H1 (cell line): ENCODE measurements at regions not wholly inside any gene's neighbourhood (a gene's known extent, or its start where the extent isn't known, plus 50 kb on each side); places are given as distances from the start of the nearest gene placed in this dataset.

Experiments
- CTCF ChIA-PET: fragments of 300-600 bp; sonication (Branson Sonifier 250); formaldehyde crosslinking; loops from one replicate; lab custom pipeline; 2021; ENCODE audit not compliant: partially characterized antibody; lab: Charles Lee
- POLR2A ChIA-PET: fragments of 300-600 bp; sonication (Branson Sonifier 250); formaldehyde crosslinking; loops from one replicate; lab custom pipeline; 2021; ENCODE audit warnings: inconsistent platforms; ENCODE audit not compliant: partially characterized antibody; lab: Charles Lee
- DNase-seq, 2 experiments: peaks; one replicate each; pipeline versions ENCODE4 v3.0.0 to v3.0.0-alpha.2; 2010 to 2022; ENCODE audit warnings: low spot score in 2 of 2, low read depth in 1 of 2, mixed read lengths in 1 of 2
- FAIRE-seq: peaks from 2 replicates; lab custom pipeline; 2011; peaks lifted over from hg19 to GRCh38; lab: Jason Lieb, UNC
- H2AFZ ChIP-seq: 2 replicates; pipeline ENCODE4 v1.8.1; 2012; ENCODE audit warnings: low read length, inconsistent platforms
- H2AK5ac ChIP-seq: 2 replicates; pipeline ENCODE4 v1.6.1; 2013; ENCODE audit warnings: low read depth, low read length
- H2BK120ac ChIP-seq: replicated peaks from 2 replicates; pipeline ENCODE3; 2013; ENCODE audit warnings: low read depth, low read length, inconsistent platforms
- H2BK12ac ChIP-seq: 2 replicates; pipeline ENCODE4 v1.6.1; 2013; ENCODE audit warnings: low read depth, low read length
- H2BK15ac ChIP-seq: 2 replicates; pipeline ENCODE4 v1.6.1; 2013; ENCODE audit warnings: low read length
- H2BK20ac ChIP-seq: 2 replicates; pipeline ENCODE4 v1.6.1; 2013; ENCODE audit warnings: low read length
- H2BK5ac ChIP-seq: 2 replicates; pipeline ENCODE4 v1.6.1; 2013; ENCODE audit warnings: low read depth, low read length
- H3K14ac ChIP-seq: 2 replicates; pipeline ENCODE4 v1.6.1; 2013; ENCODE audit warnings: inconsistent platforms; ENCODE audit not compliant: insufficient read length
- H3K18ac ChIP-seq: 2 replicates; pipeline ENCODE4 v1.6.1; 2013; ENCODE audit warnings: low read length; ENCODE audit errors: extremely low read depth
- H3K23ac ChIP-seq: 2 replicates; pipeline ENCODE4 v1.6.1; 2013; ENCODE audit warnings: inconsistent platforms; ENCODE audit not compliant: insufficient read length
- H3K23me2 ChIP-seq: 2 replicates; pipeline ENCODE4 v1.6.1; 2013; ENCODE audit warnings: low read depth, low read length
- H3K27ac ChIP-seq: 2 replicates; pipeline ENCODE4 v1.6.1; 2011; ENCODE audit warnings: low read depth, low read length, inconsistent platforms
- H3K27me3 ChIP-seq, 4 experiments: replicated peaks in 1 of 4; 1 replicate in 1 of 4; 2 replicates in 3 of 4; pipeline versions ENCODE4 v1.6.1 to v1.8.1; 2011 to 2013; ENCODE audit warnings: low read length in 3 of 4, mild to moderate bottlenecking in 3 of 4, inconsistent platforms in 2 of 4, mixed read lengths in 2 of 4, moderate library complexity in 1 of 4; ENCODE audit not compliant: control insufficient read depth in 3 of 4, insufficient read depth in 3 of 4; ENCODE audit errors: extremely low read depth in 1 of 4
- H3K36me3 ChIP-seq, 4 experiments: 2 replicates each; pipeline versions ENCODE4 v1.6.1 to v1.8.1; 2011 to 2013; ENCODE audit warnings: mild to moderate bottlenecking in 4 of 4, low read length in 3 of 4, moderate library complexity in 2 of 4, control low read depth in 1 of 4, inconsistent platforms in 1 of 4; ENCODE audit not compliant: insufficient read depth in 4 of 4, control insufficient read depth in 2 of 4
- H3K4ac ChIP-seq: replicated peaks from 2 replicates; pipeline ENCODE3; 2013; ENCODE audit warnings: low read length, low read depth, mixed read lengths, inconsistent platforms; ENCODE audit not compliant: insufficient read length
- H3K4me1 ChIP-seq, 4 experiments: replicated peaks in 1 of 4; 1 replicate in 1 of 4; 2 replicates in 3 of 4; pipeline versions ENCODE4 v1.6.1 to v1.8.1; 2011 to 2013; ENCODE audit warnings: low read length in 3 of 4, inconsistent platforms in 2 of 4, mixed read lengths in 1 of 4; ENCODE audit not compliant: insufficient read depth in 4 of 4, control insufficient read depth in 3 of 4
- H3K4me2 ChIP-seq, 2 experiments: 2 replicates each; pipeline versions ENCODE4 v1.6.1 to v1.8.1; 2011 to 2013; ENCODE audit warnings: low read depth in 2 of 2, low read length in 2 of 2, control low read depth in 1 of 2, inconsistent platforms in 1 of 2, mild to moderate bottlenecking in 1 of 2; ENCODE audit not compliant: insufficient read depth in 1 of 2
- H3K4me3 ChIP-seq, 4 experiments: fragments of 200-600, 300-600 bp in 1 of 4; sonication (generic), shearing (Covaris generic), sonication (Bioruptor Twin) in 1 of 4; 2 replicates each; pipeline versions ENCODE4 v1.5.1 to v1.8.1; 2011 to 2016; ENCODE audit warnings: low read length in 4 of 4, low read depth in 3 of 4, control low read depth in 2 of 4, inconsistent platforms in 2 of 4, mild to moderate bottlenecking in 2 of 4, mixed read lengths in 1 of 4, moderate library complexity in 1 of 4; ENCODE audit not compliant: insufficient read depth in 2 of 4; ENCODE audit errors: extremely low read depth in 1 of 4
- H3K56ac ChIP-seq: replicated peaks from 2 replicates; pipeline ENCODE3; 2013; ENCODE audit warnings: low read depth, mild to moderate bottlenecking, mixed read lengths, low read length, inconsistent platforms; ENCODE audit not compliant: insufficient read length
- H3K79me1 ChIP-seq: 2 replicates; pipeline ENCODE4 v1.6.1; 2013; ENCODE audit warnings: low read depth, low read length, control low read depth
- H3K79me2 ChIP-seq, 2 experiments: 2 replicates each; pipeline versions ENCODE4 v1.6.1 to v1.8.1; 2012 to 2013; ENCODE audit warnings: low read length in 2 of 2, mild to moderate bottlenecking in 2 of 2, inconsistent platforms in 1 of 2; ENCODE audit not compliant: insufficient read depth in 2 of 2, control insufficient read depth in 1 of 2
- H3K9ac ChIP-seq, 4 experiments: replicated peaks in 1 of 4; 1 replicate in 1 of 4; 2 replicates in 3 of 4; pipeline versions ENCODE4 v1.6.1 to v1.8.1; 2011 to 2013; ENCODE audit warnings: low read depth in 3 of 4, low read length in 3 of 4, control low read depth in 2 of 4, mild to moderate bottlenecking in 2 of 4, moderate library complexity in 2 of 4, inconsistent platforms in 1 of 4; ENCODE audit errors: extremely low read depth in 1 of 4
- H3K9me3 ChIP-seq, 2 experiments: 2 replicates each; pipeline versions ENCODE4 v1.6.1 to v1.8.1; 2012 to 2013; ENCODE audit warnings: mild to moderate bottlenecking in 2 of 2, moderate library complexity in 2 of 2, control low read depth in 1 of 2, inconsistent platforms in 1 of 2, low read depth in 1 of 2, low read length in 1 of 2, mixed read lengths in 1 of 2; ENCODE audit not compliant: insufficient read depth in 2 of 2
- H4K20me1 ChIP-seq, 2 experiments: replicated peaks in 1 of 2; 2 replicates each; pipeline versions ENCODE3 to v1.8.1; 2011 to 2013; ENCODE audit warnings: inconsistent platforms in 2 of 2, low read length in 2 of 2, mild to moderate bottlenecking in 1 of 2; ENCODE audit not compliant: insufficient read depth in 2 of 2, control insufficient read depth in 1 of 2
- H4K5ac ChIP-seq: 2 replicates; pipeline ENCODE4 v1.6.1; 2013; ENCODE audit warnings: low read length, low read depth, mixed read lengths, inconsistent platforms; ENCODE audit not compliant: insufficient read length
- H4K8ac ChIP-seq: 2 replicates; pipeline ENCODE4 v1.8.0; 2013; ENCODE audit warnings: mild to moderate bottlenecking, moderate library complexity, low read length, inconsistent platforms; ENCODE audit not compliant: insufficient read depth; ENCODE audit errors: extremely low read depth
- H4K91ac ChIP-seq: replicated peaks from 2 replicates; pipeline ENCODE3; 2013; ENCODE audit warnings: low read length, mixed read lengths, inconsistent platforms; ENCODE audit not compliant: insufficient read length
- CEBPB ChIP-seq: IDR thresholded peaks from 2 replicates; pipeline ENCODE4 v1.6.1; 2012; ENCODE audit warnings: low read depth, low read length
- CHD1 ChIP-seq: IDR thresholded peaks from 2 replicates; pipeline ENCODE4 v1.6.1; 2012; ENCODE audit warnings: low read depth, low read length, improper control_type of control experiment
- CHD2 ChIP-seq: IDR thresholded peaks from 2 replicates; pipeline ENCODE4 v1.6.1; 2012; ENCODE audit warnings: low read length, improper control_type of control experiment
- EGR1 ChIP-seq: IDR thresholded peaks from 2 replicates; pipeline ENCODE4 v1.6.1; 2011; ENCODE audit warnings: low read depth, low read length, borderline replicate concordance
- EZH2 ChIP-seq: fragments of 200-600 bp; sonication (generic); IDR thresholded peaks from 2 replicates; pipeline ENCODE4 v1.7.1; 2012; ENCODE audit warnings: low read depth, mild to moderate bottlenecking, moderate library complexity, low read length, inconsistent platforms; ENCODE audit not compliant: severe bottlenecking
- HDAC6 ChIP-seq: IDR thresholded peaks from one replicate; pipeline ENCODE4 v1.7.1; 2012; ENCODE audit warnings: low read depth, mild to moderate bottlenecking, inconsistent platforms, low read length, moderate library complexity
- KDM4A ChIP-seq: IDR thresholded peaks from one replicate; pipeline ENCODE4 v1.7.1; 2012; ENCODE audit warnings: low read depth, mild to moderate bottlenecking, moderate library complexity, low read length, inconsistent platforms; ENCODE audit not compliant: severe bottlenecking
- MAFK ChIP-seq: IDR thresholded peaks from 2 replicates; pipeline ENCODE4 v1.6.1; 2012; ENCODE audit warnings: low read depth, mild to moderate bottlenecking, improper control_type of control experiment, low read length
- MAX ChIP-seq: IDR thresholded peaks from 2 replicates; pipeline ENCODE4 v1.6.1; 2012; ENCODE audit warnings: inconsistent platforms
- PHF8 ChIP-seq: fragments of 200-600 bp; sonication (generic); conservative IDR thresholded peaks from 2 replicates; pipeline ENCODE4 v1.7.1; 2012; ENCODE audit warnings: low read depth, mild to moderate bottlenecking, inconsistent platforms, low read length, moderate library complexity
- POLR2A ChIP-seq, 2 experiments: IDR thresholded peaks; 1 replicate in 1 of 2; 2 replicates in 1 of 2; pipeline ENCODE4 v1.6.1; 2011; ENCODE audit warnings: low read depth in 2 of 2, low read length in 2 of 2, mild to moderate bottlenecking in 2 of 2; ENCODE audit errors: control extremely low read depth in 1 of 2
- RBBP5 ChIP-seq: IDR thresholded peaks from 2 replicates; pipeline ENCODE4 v1.7.1; 2012; ENCODE audit warnings: low read depth, mild to moderate bottlenecking, inconsistent platforms, low read length, moderate library complexity, borderline replicate concordance
- SIRT6 ChIP-seq: IDR thresholded peaks from one replicate; pipeline ENCODE4 v1.7.1; 2012; ENCODE audit warnings: low read length, inconsistent platforms
- TAF1 ChIP-seq: IDR thresholded peaks from 2 replicates; pipeline ENCODE4 v1.6.1; 2011; ENCODE audit warnings: mild to moderate bottlenecking, low read depth, low read length
- TEAD4 ChIP-seq: IDR thresholded peaks from 2 replicates; pipeline ENCODE4 v1.6.1; 2012; ENCODE audit warnings: low read depth, low read length, inconsistent platforms, mixed read lengths
- WGBS, 2 experiments: shearing (Covaris generic) in 1 of 2; methylation state at CpG; one replicate each; pipeline versions ENCODE4 v1.1.6 to v1.1.7; 2013 to 2015; ENCODE audit warnings: low lambda C conversion rate in 2 of 2, mixed read lengths in 2 of 2, inconsistent platforms in 1 of 2, low coverage in 1 of 2, missing lambda C conversion rate in 1 of 2; ENCODE audit not compliant: insufficient replicate concordance in 2 of 2, insufficient coverage in 1 of 2, insufficient read length in 1 of 2; ENCODE audit errors: extremely low coverage in 1 of 2, missing lambda C conversion rate in 1 of 2; 5-methylcytosine and 5-hydroxymethylcytosine counted together
- TF ChIP-seq, protein P1 (sequence below): IDR thresholded peaks from 2 replicates; pipeline ENCODE4 v1.6.1; 2011; ENCODE audit warnings: low read length, improper control_type of control experiment

GRCh38 chr12:91877022-91877421 is 268.6 kb downstream of the BTG1 start:
- H3K4me3 ChIP-seq, result no peak overlapping the region
- H3K27ac ChIP-seq, result no peak overlapping the region
- no peak overlapping the region for H3K4ac ChIP-seq
- no peaks in the 10 kb centered on the region for H3K4me1 ChIP-seq
- H2AK5ac ChIP-seq, result no peak overlapping the region
- 87% methylated on average over 3 of the region's 3 CpGs; no CpG with 5 or more reads in 1 of the 2 experiments for WGBS, 2 experiments
- no peak overlapping the region for H3K14ac ChIP-seq
- H3K4me2 ChIP-seq, result no peak overlapping the region
- no peak overlapping the region for H2BK15ac ChIP-seq
- ChIA-PET CTCF (no interaction called here), POLR2A (no interaction called here)
- DNase-seq (no peak), FAIRE-seq (no peak)
- no peak overlapping the region for H3K56ac ChIP-seq
- no peaks in the 10 kb centered on the region for H3K79me1 ChIP-seq
- H4K8ac ChIP-seq, result no peak overlapping the region
- no peak overlapping the region for H2BK5ac ChIP-seq
- H3K9ac ChIP-seq, result no peak overlapping the region
- H3K18ac ChIP-seq, result no peak overlapping the region
- H3K23me2 ChIP-seq, result no peaks in the 10 kb centered on the region
- H2BK12ac ChIP-seq, result no peak overlapping the region
- H2BK120ac ChIP-seq, result no peak overlapping the region
- H3K79me2 ChIP-seq, result no peaks in the 10 kb centered on the region
- no peak overlapping the region for H3K23ac ChIP-seq
- no peaks in the 10 kb centered on the region for H3K36me3 ChIP-seq
- no peak overlapping the region for H2BK20ac ChIP-seq
- H4K91ac ChIP-seq, result no peak overlapping the region
- no peak overlapping the region for H4K5ac ChIP-seq
- 0 out of 4 replicates have a peak, but pooled peaks cover 0 to 3% of the 10 kb centered on the region in 2 experiments for H3K9me3 ChIP-seq
- no peaks in the 10 kb centered on the region for H4K20me1 ChIP-seq
- TF ChIP-seq TEAD4 (no peak), CHD2 (no peak), EGR1 (no peak), KDM4A (no peak), EZH2 (no peak), PHF8 (no peak), CHD1 (no peak), POLR2A (IDR thresholded peaks at IDR 0.05; ENCODE audit: control extremely low read depth in 1 of 2, low read depth in 2 of 2, low read length in 2 of 2) (no peak), CEBPB (no peak), TAF1 (no peak), SIRT6 (no peak), RBBP5 (no peak), HDAC6 (no peak), MAFK (no peak), MAX (no peak)
- TF ChIP-seq, protein P1, sequence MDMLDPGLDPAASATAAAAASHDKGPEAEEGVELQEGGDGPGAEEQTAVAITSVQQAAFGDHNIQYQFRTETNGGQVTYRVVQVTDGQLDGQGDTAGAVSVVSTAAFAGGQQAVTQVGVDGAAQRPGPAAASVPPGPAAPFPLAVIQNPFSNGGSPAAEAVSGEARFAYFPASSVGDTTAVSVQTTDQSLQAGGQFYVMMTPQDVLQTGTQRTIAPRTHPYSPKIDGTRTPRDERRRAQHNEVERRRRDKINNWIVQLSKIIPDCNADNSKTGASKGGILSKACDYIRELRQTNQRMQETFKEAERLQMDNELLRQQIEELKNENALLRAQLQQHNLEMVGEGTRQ, result no peak
- no peak overlapping the region for H2AFZ ChIP-seq
- H3K27me3 ChIP-seq, result no peaks in the 10 kb centered on the region
